CD4-positive, alpha-beta T cell treated with Interleukin-17A for 1 hour (primary cell): ENCODE measurements at regions not wholly inside any gene's neighbourhood (a gene's known extent, or its start where the extent isn't known, plus 50 kb on each side); places are given as distances from the start of the nearest gene placed in this dataset.
"Not testable (repeated sequence)": the region's sequence is repeated elsewhere in the genome, so short reads cannot be mapped to it uniquely, and the experiment has no call there.

Experiments used
- DNase-seq: peaks from one replicate; pipeline ENCODE4 v3.0.0-alpha.2; 2020

DNA sequence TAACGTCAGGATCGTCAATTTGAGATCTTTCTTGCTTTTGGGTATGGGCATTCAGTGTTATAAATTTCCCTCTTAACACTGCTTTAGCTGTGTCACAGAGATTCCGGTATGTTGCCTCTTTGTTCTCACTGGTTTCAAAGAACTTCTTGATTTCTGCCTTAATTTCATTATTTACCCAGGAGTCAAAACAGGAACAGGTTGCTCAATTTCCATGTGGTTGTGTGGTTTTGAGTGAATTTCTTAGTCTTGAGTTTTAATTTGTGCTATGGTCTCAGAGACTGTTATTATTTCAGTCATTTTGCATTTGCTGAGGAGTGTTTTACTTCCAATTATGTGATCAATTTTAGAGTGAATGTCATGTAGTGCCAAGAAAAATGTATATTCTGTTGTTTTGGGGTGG, 153.1 kb downstream of the PCDH17 start:
- DNase-seq, result no peak

DNA sequence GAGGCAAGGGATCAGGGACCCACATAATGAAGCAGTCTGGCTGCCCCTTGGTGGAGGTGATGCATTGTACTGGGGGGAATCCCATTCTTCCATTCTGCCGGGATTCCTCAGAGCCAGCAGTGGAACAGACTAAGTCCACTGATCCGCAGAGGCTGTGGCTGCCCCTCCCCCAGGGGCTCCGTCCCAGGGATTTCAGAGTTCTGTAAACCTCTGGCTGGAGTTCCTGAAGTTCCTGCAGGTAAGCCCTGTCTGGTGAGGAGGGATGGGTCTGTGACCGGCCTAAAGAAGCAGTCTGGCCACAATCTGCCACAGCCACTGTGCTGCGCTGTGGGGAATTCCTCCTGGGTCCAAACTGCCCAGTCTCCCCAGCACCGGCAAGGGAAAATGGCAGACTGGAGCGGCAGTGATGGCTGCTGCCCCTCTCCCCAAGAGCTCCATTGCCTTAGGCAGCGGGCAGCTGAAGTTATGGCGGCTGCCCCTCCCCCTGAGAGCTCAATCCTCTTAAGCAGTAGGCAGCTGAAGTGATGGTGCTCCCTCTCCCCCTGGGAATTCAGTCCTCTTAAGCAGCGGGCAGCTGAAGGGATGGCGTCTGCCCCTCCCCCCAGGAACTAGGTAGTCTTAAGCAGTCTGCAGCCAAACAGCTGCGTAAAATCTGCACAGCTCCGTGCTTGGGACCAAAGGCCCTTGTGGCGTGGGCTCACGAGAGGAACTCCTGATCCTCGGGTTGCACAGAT, 155.7 kb downstream of the PCDH17 start:
- DNase-seq, result no peak

DNA sequence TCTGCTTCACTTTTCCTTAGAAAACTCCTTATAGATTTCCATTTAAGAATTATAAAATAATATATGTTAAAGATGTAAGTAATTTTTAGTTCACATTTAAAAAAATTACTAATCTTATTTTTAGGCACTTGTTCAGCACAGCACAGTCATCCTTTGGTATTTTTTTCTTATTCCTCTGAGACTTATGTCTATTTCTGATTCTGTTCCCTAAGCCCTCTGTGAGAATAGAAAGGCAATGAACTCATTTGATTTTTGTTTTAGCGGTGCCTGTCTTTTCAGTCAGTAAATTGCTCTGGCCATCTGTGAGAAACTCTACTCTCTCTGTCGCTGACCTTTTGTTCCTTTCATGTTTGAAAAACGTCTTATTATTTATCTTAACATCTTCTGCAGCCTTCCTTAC, 168.1 kb downstream of the PCDH17 start:
- no peak for DNase-seq

- no peak for DNase-seq
Measured at GRCh38 chr13:57813651-57814050, 182.1 kb downstream of the PCDH17 start.

DNA sequence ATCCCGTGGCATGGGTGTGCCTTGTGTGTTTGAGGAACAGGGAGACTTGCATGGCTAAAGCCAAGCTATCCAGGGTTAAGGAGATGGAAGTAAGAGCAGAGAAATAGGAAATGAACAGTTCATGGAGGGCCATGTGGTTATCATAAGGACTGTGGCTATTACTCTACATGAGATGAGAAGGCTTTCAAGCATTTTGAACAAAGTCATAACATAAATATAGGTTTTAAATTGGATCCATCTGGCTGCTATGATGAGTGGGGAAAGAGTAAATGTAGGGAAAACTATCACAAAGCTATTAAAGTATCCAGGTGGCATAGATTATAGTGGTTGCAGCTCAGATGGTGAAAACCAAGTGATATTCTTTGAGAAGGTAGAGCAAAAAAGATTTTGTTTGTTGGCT, 184.1 kb downstream of the PCDH17 start:
- no peak for DNase-seq

DNA sequence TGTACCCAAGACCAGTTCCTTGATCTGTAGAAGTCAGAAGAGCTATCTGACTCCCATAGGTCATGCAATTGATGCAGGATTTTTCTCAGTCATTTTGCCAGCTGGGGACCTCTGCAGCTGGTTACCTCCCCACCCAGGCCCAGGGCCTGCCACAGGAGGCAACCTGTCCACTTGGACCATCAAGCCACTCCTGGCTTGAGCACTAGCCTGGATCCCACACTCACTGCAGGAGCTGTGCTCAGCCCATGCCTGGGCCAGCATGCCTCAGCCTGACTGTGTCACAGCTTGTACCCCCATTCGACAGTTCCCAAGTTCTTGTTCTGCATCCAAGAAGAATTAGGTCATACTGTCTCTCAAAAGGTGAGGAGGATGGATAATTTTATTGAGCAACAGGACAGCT, 189.4 kb downstream of the PCDH17 start:
- no peak for DNase-seq

DNA sequence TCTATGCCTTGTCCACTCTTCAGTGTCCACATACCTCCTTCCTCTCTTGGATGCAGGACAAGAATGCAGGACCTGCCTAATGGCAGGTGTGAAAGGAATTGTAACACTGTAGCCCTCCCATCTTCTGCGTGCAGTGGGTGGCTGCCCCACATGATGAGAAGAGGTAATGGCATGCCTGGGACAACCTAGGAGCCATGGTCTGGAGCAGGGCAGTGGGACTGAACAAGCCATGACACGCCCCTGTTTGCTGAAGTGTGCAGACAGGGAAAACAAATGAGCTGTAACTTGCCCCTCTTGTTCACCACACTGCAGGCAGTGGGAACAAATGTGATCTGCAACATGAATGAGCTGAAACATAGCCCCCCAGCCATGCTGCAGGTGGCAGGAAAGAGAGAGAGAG, 192.2 kb downstream of the PCDH17 start:
- DNase-seq, result no peak

GRCh38 chr13:57824121-57824520, 192.6 kb downstream of the PCDH17 start:
- DNase-seq, result no peak

DNA sequence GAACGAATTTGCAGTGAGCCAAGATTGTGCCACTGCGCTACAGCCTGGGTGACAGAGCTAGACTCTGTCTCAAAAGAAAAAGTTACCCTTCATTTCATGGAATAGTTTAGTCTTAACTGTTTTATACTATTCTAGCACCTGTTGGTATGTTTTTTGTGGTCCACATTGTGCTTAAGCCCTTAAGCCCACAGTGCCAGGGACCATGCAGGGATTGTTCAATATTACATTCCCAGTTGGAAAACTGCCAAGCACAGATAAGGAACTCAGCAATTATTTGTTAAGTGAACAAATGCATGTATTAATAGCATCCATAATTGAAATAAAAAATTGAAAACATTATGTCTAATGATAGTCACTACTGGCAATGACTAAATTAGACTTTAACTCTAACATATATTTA, 193.5 kb downstream of the PCDH17 start:
- no peak for DNase-seq

DNA sequence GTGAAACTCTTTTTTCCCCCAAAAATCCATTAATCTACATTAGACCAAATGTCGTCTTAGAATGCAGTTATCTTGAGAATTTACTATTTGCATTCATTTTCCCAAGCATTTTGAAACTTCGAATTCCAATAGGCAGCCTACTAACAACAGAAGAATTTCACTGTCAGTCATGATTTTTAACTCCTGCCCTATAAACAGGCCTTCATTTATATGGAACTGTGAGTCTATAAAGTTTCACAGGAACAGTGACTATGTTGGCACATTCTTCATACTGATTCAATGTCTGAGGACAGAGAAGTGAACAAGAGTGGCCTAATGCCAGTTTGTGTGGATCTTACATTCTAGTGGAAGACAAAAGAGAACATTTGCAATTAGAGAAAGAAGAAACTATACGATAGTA, 198.0 kb downstream of the PCDH17 start:
- no peak for DNase-seq

- no peak for DNase-seq
Measured at GRCh38 chr13:57832187-57832586, 200.6 kb downstream of the PCDH17 start.

DNA sequence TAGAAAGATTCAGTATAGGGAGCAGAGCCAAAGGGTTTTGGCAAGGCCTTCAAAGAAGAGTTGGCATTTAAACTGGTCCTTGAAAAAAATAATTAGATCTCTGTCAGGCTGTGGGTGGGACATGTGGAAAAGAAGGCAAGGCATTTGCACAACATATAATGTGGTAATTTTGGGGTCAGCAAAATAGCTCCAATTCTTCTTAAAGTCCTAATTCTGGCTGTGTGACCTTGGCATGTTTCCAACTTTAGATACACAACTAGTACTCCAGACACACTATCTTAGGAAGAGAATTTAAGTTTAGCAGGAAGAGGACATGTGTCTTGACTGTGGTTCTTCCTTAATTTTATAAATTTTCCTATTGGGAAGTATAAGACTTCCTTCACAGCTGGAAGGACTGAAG, 206.3 kb downstream of the PCDH17 start:
- DNase-seq, result no peak

DNA sequence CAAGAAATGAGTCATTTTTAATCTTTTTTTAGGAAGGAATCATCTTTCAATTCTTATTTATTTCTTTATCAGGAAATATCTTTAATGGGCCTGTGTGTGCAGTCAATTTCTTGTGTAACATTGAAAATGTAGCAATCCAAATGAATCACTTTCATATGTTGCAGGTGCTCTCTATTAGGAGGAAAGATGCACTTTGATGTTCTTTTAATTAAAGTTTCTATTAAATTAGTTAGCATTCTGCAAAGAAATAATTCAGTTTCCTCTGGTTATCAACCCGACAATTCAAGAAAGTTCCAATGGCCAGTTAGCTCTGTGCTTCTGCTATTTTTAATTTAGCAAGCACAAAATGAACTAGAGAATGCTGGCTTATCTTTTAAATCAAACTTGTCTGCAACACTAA, 212.0 kb downstream of the PCDH17 start:
- DNase-seq, result no peak

DNA sequence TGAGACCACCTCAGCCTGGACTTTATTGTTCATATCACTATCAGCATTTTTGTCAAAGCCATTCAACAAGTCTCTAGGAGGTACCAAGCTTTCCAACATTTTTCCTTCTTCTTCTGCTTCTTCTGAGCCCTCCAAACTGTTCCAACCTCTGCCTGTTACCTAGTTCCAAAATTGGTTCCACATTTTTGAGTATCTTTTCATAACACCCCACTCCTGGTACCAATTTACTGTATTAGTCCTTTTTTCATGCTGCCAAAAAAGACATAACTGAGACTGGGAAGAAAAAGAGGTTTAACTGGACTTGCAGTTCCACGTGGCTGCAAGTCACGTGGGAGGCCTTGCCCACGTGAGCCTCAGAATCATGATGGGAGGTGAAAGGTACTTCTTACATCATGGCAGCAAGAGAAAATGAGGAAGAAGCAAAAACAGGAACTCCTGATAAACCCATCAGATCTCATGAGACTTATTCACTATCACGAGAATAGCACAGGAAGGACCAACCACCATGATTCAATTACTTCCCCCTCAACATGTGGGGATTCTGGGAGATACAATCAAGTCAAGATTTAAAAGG, 215.1 kb downstream of the PCDH17 start:
- no peak for DNase-seq

DNA sequence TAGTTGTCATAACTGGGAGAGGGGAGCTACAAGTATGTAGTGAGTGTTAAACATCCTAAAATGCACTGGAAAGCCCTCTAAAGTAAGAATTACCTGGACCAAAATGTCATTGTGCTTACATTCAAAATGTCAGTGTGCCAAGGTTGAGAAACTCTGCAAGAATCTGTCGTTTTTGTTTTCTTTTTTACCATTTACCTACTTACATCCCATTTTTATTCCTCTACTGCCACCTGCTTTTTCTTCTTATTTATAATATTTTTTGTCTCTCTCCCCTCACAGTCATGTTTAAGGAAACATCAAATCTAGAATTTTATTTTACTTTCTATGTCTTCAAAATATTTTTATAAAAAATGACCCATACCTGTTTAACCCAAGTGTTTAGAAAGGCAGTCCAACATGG, 226.4 kb downstream of the PCDH17 start:
- no peak for DNase-seq

- DNase-seq, result no peak
Measured at GRCh38 chr13:57858376-57858775, 226.8 kb downstream of the PCDH17 start.

DNA sequence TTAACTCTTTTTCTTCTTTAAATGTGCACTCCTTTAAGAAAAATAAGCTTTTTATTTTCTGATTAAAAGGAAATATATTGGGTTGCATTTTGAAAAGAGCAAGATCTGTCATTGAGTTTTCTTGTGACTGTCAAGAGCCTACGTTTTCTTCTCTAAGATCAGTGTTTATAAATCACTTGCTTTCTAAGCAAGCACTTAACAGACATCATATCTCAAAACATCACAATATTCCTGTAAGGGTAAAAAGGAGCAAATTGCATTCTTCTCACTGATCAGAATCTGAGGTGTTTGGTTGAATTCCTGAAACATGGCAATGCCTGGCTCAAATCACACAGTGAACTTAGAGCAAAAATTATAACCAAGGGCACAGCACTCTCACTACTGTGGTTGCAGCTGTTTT, 231.3 kb downstream of the PCDH17 start:
- DNase-seq, result no peak

- no peak for DNase-seq
Measured at GRCh38 chr13:57865600-57866294, 234.2 kb downstream of the PCDH17 start.

DNA sequence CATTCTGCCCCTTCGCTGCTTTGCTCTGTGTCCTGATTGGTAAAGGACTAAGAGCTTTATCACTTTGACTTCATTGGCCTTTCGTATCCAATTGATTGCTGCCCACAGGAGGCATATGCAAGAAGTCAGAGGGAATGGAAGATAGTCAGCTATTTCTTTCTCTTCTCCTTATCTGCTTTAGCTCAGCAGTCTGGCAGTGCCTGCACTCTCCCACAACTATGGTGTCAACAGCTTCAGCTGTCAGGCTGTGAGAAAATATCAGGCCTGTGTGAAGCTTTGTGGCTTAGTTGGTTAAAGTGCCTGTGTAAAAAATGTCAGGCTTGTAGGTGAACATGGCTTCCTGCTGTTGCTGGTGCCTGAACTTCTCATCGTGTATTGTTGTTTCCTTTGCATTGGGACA, 243.0 kb downstream of the PCDH17 start:
- no peak for DNase-seq

GRCh38 chr13:57877601-57878000, 246.1 kb downstream of the PCDH17 start:
- DNase-seq, result no peak

DNA sequence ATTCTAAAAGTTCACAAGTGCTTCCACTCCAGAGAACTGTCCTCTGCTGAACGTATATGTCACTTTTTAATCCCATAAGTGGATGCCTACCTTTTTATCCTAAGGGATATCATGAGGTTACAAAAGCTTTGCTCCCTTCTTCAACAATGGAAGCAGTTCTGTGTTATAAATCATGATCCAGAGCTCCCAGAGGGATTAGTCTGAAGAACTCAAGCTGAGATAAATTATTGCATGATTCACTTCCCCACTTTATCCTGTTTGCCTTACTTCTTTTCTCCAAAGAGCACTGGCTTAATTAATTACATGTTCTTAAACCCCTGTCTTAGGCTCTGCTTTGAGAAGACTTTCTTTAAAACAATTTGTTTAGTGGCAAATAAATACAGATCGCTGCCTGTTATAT, 246.7 kb downstream of the PCDH17 start:
- no peak for DNase-seq

DNA sequence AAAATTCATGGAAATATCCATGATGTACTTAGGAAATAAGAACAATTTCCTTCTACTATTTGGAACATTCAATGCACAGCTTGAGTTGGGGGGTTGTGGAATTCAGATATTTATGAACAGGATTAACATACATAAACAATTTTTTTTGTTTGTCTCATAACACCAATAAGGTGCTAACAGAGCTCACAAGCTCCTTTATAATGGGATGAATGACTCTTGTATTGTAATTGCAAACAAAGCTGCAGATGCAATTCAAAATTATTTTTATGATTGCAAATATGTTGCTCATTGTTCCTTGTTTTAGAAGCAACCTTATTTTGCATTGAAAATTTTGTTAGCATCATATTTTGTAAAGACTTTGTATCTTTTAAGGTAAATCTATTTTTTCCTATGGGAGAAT, 265.7 kb downstream of the PCDH17 start:
- no peak for DNase-seq

- no peak for DNase-seq
Measured at GRCh38 chr13:57899096-57899495, 267.6 kb downstream of the PCDH17 start.

- DNase-seq, result not testable (repeated sequence)
Measured at GRCh38 chr13:57909833-57910232, 278.3 kb downstream of the PCDH17 start.

GRCh38 chr13:57918086-57918485, 286.5 kb downstream of the PCDH17 start:
- no peak for DNase-seq
